Stimulated activated CD8-positive, alpha-beta memory T cell treated with anti-CD3 and anti-CD28 coated beads, Interleukin-15, amount 100 ng/mL, for 48 hours (primary cell): ENCODE measurements at regions not wholly inside any gene's neighbourhood (a gene's known extent, or its start where the extent isn't known, plus 50 kb on each side); places are given as distances from the start of the nearest gene placed in this dataset.
"Not testable (repeated sequence)": the region's sequence is repeated elsewhere in the genome, so short reads cannot be mapped to it uniquely, and the experiment has no call there.

Source experiments
- DNase-seq, 2 donors: peaks; one replicate each; pipeline ENCODE4 v3.0.0-alpha.2; 2020; ENCODE audit warnings: low read depth in 2 of 2

DNA sequence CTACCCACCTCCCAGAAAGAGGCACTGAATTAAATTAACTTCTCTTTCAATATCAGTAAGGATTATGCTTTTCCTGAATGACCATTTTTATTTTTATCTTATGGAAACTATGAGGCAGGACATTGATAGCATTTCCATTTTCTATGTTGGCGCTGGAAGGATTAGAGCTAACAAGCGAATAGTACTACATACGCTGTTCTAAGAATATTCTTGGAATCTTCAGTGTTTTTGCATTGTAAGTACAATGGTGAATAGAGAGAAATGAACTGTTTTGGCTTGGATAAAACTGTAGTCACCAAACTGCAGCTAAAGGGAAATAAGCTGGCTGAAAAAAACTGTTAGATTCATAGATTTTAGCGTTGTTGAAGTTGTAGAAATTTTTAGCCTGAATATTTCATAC is 779.0 kb upstream of the ADGRL4 start:
- DNase-seq: no peak

DNA sequence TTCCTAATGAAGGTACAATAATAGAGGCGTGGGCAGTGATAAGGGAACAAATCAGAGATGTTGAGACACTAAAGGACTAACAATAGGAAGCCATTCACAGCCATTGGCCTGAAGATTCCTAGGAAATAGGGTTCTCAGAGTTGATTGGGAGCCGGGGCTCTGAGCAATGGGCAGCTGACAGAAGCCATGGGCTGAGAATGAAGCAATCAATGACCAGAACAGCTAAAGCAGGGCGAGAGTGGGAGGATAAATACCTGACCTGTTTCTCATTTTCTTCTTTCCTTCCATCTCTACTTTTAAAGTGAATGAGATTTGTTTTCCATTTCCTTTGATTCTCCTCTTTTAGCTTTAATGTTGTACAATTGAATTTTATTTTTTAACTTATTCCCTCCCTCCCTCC is 774.7 kb upstream of the ADGRL4 start:
- no peak for DNase-seq

DNA sequence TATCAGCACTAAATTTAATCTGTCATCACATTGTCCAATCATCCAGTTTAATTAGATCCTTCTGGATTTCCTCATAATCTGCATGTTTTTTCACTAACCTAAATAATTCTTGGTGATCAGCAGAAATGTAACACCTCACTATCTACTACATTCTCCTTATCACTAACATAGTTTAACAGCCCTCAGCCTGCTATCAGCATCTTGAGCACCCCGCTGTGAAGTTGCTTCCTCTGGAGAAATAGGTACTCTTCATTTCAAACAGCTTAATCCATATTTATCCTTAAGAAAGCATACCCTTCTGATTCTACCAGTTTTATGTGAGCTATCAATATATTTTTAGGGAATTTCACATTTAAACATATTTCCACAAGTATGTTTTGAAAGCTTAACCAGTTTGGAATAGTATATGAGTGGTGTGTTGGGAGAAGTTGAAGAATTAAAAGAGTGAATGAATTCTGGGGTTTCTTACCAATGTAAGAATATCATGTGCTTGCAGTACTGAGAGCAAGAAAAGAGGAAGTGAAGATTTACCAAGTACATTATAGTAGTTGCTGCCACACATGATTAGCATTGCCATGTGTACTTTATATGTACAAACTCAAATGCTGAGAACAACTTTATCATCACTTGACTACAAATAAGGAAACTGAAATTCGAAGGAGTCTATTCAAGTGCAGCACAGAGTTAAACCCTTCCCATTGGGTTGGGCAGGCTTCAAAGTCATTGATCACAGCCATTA is 771.1 kb upstream of the ADGRL4 start:
- DNase-seq: no peak

DNA sequence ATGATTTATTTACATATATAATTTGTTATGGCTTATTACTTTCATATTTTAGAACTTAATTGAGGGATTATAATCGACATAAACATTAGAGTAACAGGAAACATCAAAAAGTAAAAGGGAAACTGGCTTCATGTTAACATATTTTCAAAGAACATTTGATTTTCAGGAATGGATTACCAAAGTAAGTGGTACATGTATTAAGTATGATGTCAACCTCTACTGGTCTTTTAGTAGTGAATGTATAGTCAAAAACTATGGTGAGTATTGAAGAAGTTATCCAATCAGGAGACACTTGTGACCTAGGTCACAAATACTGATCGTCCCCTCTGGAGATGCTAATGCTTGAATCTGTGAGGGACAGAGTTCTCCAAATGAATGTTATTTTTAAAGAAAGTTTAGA is 768.9 kb upstream of the ADGRL4 start:
- no peak for DNase-seq

DNA sequence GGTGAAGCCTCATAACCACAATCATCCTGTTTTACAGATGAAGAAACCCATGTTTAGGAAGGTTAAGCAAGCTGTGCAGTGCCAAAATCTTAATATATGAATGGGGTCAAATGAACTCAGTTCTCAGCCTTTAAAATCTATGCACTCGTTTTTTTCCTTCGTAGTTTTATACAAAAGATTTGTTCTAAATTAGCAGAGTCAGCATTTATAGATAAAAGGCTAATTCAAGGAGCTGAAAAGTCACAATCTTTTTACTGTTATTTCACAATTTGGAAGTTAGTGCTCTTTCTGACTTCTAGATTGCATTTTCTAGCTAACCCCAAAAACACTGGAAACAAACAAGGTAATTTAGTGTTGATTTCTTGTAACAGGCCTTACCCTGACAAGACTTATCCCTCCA is 766.9 kb upstream of the ADGRL4 start:
- no peak for DNase-seq

DNA sequence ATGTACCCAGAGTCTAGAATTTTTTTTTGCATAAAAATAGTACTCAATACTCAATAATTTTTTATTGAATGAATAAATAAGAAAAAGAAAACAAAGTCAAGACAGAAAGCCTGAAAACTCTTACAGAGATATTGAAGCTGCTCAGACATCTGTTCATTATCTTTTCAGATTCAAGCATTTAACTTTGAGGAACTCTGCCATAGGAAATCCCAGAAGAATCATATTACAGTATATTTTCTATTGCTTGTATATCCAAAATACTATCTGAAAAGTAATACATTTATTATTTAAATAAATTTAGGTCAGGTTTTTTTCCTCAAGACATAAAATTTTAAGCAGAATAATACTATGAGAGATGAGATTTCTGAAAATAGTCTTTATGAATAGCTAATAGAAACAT is 755.9 kb upstream of the ADGRL4 start:
- no peak for DNase-seq

DNA sequence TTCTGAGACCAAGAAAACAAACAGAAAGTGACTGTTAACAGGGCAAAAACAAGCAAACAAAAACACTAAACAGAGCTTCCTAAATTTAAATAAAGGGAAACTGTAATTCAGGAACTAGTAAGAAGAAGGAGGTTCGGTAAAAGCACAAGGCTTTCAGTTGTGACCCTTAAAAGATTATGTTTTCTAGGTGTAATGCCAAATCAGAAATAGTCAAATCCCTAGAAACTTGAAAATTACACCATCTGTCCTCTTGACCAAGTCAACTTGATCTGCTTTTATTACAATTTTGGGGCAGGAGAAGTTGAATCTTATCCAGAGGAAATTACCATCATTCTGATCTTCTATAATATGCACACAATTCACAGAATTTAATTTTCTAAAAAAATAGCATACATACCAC is 754.0 kb upstream of the ADGRL4 start:
- DNase-seq: no peak

DNA sequence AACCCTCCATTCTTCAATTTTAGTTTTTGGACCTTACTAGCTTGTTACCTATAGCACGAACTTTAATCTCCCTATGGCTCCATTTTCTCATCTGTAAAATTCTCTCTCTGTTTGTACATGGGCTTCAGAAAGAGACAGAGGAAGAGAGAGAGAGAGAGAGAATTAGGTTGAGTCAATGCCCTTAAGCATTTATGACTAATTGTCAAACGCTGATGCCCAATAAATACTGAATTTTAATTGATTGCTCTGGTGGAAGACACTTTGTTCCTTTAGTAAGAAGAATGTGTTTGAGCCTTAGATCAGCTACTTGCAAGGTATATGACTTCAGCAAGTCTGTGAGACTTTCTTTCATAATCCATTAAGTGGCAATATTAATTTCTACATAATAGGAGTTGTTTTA is 743.1 kb upstream of the ADGRL4 start:
- no peak for DNase-seq

DNA sequence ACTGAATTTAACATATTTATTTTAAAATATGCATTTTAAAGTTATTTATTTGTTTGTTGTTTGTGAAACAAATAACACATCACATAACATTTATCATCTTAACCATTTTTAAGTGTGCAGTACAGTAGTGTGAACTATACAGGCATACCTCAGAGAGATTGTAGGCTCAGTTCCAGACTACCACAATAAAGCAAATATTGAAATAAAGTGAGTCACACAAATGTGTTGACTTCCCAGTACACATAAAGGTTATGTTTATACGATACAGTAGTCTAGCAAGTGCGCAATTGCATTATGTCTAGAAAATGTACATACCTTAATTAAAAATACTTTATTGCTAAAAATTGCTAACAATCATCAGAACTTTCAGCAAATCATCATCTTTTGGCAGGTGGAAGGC is 739.4 kb upstream of the ADGRL4 start:
- DNase-seq: no peak

DNA sequence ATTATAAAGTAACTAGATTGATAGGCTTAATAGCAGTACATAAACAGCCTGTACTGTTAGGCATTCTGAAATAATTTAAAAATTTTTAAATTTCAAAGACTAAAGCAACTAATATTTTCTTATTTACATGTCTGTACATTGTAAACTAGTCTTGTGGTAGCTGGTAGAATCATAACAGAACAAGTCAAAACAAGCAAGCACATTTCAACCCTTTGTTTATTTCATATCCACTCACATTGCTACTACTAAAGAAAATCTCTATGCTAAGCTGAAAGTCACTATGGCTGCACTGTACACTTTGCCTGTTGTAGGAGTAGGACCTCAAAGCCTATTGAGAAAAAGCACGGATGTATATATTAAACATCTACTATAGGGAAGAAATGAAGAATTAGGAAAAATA is 738.2 kb upstream of the ADGRL4 start:
- no peak for DNase-seq

DNA sequence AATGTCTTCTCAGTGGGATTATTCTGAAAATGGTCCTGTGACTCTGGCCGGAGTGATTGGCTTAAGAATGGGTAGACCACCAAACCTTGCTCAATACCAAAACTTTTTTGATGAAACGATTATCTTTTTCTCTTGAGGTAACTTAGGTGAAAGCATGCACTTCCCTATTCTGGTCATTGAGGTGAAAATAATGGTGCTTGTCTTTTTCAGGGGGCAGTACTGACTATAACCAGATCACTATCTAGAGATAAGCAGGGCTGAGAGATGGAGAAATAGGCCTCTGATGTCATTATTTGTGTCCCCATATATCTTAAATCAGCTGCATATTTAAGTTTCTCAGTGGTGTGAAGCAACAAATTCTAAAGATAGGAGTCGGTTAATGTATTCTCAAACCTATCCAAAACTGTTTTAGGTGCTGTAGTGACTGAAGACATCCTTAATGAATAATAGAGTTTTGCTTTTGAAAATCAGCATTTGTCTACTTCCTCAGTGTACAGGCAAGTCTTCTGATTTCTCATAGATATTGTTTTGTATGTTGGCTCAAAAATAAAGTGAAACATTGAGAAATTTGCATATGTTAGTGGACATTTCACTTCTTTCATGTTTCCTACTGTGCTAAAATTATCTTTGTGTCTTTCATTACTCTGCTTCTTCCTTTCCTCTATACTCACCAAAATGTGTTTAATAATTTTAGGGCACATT is 735.3 kb upstream of the ADGRL4 start:
- no peak for DNase-seq

DNA sequence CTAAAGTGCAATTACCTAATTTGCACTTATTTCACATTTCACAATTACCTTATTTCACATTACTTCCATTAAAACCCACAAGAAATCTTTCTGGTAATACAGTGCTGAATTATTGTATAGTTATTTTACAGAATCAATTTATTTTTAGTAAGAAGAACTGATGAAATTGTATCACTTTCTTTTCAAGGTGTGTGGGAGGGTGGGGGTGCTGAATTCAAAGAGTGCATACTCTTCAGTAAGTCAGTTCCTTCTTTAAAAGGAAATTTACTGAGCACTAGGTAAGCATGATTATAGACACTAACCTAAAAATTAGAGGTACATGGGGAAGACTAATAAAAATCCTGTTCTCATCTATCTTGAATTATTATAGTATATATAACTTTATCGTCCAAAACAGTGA is 731.6 kb upstream of the ADGRL4 start:
- DNase-seq: no peak

DNA sequence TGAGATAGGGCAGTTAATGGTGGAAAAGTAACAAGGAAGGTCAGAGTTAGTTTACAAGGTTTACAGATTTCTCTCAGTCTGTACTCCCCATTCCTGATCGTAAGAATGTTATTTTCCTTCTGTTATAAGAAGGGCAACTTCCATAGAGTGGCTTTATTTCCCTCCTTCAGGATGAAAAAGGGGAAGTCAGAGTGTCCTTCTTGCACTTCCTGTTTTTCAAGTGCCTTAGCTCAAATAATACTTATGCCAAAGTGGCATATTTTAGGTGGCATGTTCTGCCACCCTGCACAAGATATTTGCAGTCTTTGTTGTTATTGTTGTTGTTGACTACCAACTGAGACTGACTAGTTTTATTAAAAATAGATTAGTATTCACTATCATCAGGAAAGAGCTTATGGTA is 730.7 kb upstream of the ADGRL4 start:
- DNase-seq: no peak

DNA sequence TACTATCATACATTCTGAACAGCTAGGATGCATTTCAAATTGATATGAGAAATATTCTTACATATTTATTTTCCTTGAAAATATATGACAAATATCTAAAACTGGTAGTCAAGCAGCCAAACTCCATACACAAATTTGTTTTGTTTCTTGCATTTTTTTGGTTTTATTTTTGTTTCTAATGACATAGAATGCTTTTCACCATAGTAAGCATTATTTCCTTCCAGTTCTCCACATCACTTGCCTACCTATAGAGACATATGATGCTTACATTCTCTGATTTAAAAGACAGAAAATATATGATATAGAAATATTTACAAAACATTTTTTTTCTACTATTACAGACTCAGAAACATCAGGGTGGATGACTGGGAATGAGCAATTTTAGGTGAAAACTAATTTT is 726.4 kb upstream of the ADGRL4 start:
- DNase-seq: no peak

DNA sequence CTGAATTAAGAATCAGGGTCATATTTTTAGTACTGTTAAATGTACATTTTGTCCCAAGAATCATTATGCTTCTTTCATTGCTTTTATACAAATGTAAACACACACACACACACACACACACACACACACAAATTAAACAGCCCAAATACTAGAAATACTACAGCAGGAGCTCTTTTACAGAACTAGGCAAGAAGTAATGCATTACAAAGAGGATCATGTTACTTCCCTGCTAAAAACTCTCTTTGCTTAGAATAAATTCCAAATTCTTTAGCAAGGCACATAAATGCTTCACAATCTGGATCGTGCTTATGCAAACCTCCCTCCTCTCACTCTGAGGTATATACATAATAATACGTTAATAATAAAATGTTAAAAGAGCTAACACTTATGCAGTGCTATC is 720.4 kb upstream of the ADGRL4 start:
- no peak for DNase-seq

DNA sequence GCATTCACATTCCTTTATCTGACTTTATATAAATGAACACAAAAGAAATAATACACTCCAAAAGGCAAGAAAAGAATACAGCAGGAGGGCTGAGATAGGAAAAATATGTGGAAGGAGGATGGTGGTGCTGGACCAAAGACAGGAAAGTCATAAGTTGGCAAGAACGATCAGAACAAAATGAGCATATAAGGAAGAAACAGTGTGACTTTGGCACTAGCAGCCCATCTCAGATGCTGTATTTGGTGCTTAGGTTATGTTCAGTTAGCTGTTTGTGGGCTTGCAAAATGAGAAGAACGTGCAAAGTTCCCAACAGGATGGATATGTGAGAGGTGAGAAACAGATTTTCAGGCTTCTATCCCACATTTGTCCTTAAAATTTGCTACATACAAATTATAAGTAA is 719.8 kb upstream of the ADGRL4 start:
- no peak for DNase-seq

DNA sequence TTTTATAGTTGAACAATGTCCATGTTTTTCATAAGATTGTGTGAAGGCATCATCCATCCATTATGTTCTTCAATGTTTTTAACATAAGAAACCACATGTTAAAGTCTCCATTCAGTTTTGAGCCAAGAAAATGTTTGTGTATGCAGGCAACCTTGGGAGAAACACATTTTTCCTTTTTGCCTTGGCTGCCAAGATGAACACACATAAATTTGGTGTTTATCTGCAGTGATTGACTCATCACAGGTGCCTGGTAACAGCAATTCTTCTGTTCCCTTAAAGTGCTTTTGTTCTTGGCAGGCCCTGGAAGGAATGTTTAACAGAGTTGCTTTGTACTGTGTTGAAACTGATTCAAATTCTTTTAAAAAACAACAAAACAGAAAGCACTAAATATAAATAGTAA is 709.9 kb upstream of the ADGRL4 start:
- no peak for DNase-seq

DNA sequence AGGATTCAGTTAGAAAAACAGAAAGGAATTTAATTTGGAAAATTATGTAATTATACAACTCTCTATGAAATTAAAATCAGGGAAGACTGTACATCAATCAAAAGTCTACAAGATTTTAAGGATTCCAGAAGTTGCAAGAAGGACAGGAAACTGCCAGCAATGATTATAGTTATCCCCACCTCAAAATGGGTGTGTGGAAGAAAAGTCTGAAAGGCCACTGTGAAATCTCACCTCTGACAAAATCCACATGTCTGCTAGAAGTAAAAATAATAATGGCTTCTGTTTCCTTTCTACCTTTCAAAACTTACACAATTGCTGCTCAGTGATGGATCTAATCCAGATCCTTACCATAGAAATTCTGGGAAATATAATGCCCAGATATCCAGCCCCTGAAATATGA is 708.1 kb upstream of the ADGRL4 start:
- no peak for DNase-seq

DNA sequence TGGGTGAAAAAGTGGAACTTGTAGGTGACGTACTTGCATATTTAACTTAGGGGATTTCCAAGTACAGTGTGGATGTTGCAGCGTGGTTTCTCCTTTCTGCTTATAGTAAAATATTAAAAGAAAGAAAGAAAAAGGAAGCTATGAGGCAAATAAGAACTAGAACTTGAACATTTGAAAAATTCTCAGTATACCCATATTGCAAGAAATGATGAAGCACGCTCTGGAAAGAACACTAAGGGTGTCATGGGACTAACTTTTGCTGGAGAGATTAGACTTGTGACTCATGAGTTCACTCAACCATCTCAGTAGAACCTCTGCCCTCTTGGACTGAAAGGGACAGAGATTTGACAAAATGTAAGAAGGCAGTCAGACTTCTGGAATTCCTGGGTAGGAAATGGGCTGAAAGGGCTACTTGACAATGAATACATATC is 704.5 kb upstream of the ADGRL4 start:
- no peak for DNase-seq

DNA sequence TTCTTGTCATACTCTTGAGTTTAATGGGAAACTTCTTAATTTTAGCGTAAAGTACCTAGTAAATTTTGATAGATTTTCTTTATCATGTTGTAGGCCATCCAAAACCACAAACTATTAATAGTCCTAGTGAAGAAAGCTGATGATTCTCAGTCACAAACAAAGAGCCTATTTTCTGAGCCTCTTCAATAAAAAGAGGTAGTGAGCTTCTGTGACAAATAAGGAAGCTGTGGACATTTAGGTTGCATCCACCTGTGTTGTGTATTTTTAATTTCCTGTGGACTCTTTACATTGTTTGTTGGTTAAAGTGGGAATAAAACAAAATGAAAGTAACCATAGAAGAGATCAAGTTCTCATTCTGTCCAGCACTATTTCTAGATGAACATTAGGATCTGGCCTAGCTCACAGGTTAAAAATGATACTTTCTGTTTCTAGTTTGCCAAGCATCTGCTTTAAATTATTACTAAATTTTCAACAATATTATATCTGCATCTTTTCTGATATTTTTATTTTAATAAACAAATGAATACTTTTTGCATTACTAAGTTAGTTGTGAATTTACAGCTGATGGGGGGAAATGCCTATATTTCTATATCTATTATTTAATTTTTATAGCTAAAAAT is 702.2 kb upstream of the ADGRL4 start:
- no peak for DNase-seq

DNA sequence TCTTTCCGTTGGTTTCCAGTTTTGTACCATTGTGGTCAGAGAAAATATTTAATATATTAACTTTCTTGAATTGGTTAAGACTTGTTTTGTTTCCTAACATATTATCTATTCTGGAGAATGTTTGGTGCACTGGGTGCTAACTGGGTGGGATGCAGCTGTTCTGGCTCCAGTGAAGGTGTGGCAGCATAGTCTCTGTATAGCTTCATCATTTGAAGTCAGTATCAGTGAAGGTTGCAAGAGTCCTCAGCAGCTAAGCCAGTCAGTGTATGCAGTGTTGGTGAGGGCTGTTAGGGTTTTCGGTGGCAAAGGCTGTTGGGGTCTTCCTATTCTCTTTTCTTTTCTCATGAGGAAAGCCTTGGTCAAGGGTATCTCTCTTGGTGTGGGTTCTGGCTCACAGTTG is 698.7 kb upstream of the ADGRL4 start:
- no peak for DNase-seq

DNA sequence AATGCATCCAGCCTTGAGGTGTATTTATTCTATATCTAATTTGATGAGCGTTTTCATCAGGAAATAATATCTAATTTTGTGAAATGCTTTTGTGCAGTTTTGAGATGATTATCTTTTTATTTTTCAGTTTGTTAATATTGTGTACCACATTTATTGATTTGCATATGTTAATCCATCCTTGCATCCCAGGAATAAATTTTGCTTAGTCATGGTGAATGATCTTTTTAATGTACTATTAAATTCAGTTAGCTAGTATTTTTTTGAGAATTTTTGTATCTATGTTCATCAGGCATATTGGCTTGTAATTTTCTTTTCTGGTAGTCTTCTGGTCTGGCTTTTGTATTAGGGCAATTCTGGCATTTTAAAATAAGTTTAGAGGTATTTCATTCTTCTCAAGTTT is 697.5 kb upstream of the ADGRL4 start:
- DNase-seq: no peak

DNA sequence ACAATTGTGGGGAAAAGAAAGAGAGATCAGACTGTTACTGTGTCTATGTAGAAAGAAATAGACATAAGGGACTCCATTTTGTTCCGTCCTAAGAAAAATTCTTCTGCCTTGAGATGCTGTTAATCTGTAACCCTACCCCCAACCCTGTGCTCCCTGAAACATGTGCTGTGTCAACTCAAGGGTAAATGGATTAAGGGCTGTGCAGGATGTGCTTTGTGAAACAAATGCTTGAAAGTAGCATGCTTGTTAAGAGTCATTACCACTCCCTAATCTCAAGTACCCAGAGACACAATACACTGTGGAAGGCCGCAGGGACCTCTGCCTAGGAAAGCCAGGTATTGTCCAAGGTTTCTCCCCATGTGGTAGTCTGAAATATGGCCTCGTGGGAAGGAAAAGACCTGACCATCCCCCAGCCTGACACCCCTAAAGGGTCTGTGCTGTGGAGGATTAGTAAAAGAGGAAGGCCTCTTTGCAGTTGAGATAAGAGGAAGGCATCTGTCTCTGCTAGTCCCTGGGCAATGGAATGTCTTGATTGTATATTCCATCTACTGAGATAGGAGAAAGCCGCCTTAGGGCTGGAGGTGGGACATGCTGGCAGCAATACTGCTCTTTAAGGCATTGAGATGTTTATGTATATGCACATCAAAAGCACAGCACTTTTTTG is 695.9 kb upstream of the ADGRL4 start:
- not testable (repeated sequence) for DNase-seq
